H9 (cell line): ENCODE measurements at regions not wholly inside any gene's neighbourhood (a gene's known extent, or its start where the extent isn't known, plus 50 kb on each side); places are given as distances from the start of the nearest gene placed in this dataset.

Source experiments
- DNase-seq: peaks from one replicate; pipeline ENCODE4 v3.0.0-alpha.2; 2017
- H2AFZ ChIP-seq: one replicate; pipeline ENCODE4 v1.6.1; 2013; ENCODE audit warnings: mild to moderate bottlenecking, low read length, control low read depth, moderate library complexity
- H2AK5ac ChIP-seq: 2 replicates; pipeline ENCODE4 v1.6.1; 2013; ENCODE audit warnings: low read length, control low read depth, mixed read lengths; ENCODE audit not compliant: insufficient read length
- H2BK120ac ChIP-seq: one replicate; pipeline ENCODE4 v1.6.1; 2013; ENCODE audit warnings: low read depth, mild to moderate bottlenecking, low read length, control low read depth, inconsistent platforms; ENCODE audit not compliant: poor library complexity, severe bottlenecking
- H2BK12ac ChIP-seq: 2 replicates; pipeline ENCODE4 v1.6.1; 2013; ENCODE audit warnings: low read length, control low read depth, mixed read lengths, low read depth; ENCODE audit not compliant: insufficient read length
- H2BK15ac ChIP-seq: 2 replicates; pipeline ENCODE4 v1.6.1; 2013; ENCODE audit warnings: low read depth, low read length, control low read depth
- H2BK20ac ChIP-seq: one replicate; pipeline ENCODE4 v1.6.1; 2013; ENCODE audit warnings: low read depth, mild to moderate bottlenecking, low read length, control low read depth, inconsistent platforms; ENCODE audit not compliant: poor library complexity, severe bottlenecking
- H2BK5ac ChIP-seq: 2 replicates; pipeline ENCODE4 v1.6.1; 2013; ENCODE audit warnings: low read length, control low read depth, mixed read lengths; ENCODE audit not compliant: insufficient read length
- H3K14ac ChIP-seq: 2 replicates; pipeline ENCODE4 v1.6.1; 2013; ENCODE audit warnings: low read length, control low read depth; ENCODE audit not compliant: insufficient read depth
- H3K18ac ChIP-seq: 2 replicates; pipeline ENCODE4 v1.6.1; 2013; ENCODE audit warnings: low read depth, mild to moderate bottlenecking, mixed read lengths, low read length, control low read depth; ENCODE audit not compliant: insufficient read length
- H3K23ac ChIP-seq: 2 replicates; pipeline ENCODE4 v1.6.1; 2013; ENCODE audit warnings: low read length, control low read depth, mixed read lengths, low read depth; ENCODE audit not compliant: insufficient read length
- H3K23me2 ChIP-seq: 2 replicates; pipeline ENCODE4 v1.6.1; 2013; ENCODE audit warnings: low read depth, mild to moderate bottlenecking, mixed read lengths, low read length, control low read depth; ENCODE audit not compliant: insufficient read length, poor library complexity, severe bottlenecking
- H3K27ac ChIP-seq: 2 replicates; pipeline ENCODE4 v1.5.1; 2013; ENCODE audit warnings: low read length, control low read depth, mixed read lengths, low read depth; ENCODE audit not compliant: insufficient read length
- H3K27me3 ChIP-seq: 2 replicates; pipeline ENCODE4 v1.6.1; 2013; ENCODE audit warnings: low read length, control low read depth, inconsistent platforms; ENCODE audit not compliant: insufficient read depth
- H3K4ac ChIP-seq: 2 replicates; pipeline ENCODE4 v1.6.1; 2013; ENCODE audit warnings: low read depth, mild to moderate bottlenecking, control low read depth, inconsistent platforms, low read length, moderate library complexity
- H3K4me1 ChIP-seq: 2 replicates; pipeline ENCODE4 v1.6.1; 2013; ENCODE audit warnings: low read length, control low read depth, inconsistent platforms; ENCODE audit not compliant: insufficient read depth
- H3K4me2 ChIP-seq: 2 replicates; pipeline ENCODE4 v1.6.1; 2013; ENCODE audit warnings: low read length, control low read depth, mixed read lengths; ENCODE audit not compliant: insufficient read length, insufficient read depth
- H3K56ac ChIP-seq: 2 replicates; pipeline ENCODE4 v1.6.1; 2013; ENCODE audit warnings: low read depth, mild to moderate bottlenecking, mixed read lengths, low read length, control low read depth; ENCODE audit not compliant: insufficient read length
- H3K79me1 ChIP-seq: 2 replicates; pipeline ENCODE4 v1.6.1; 2013; ENCODE audit warnings: low read depth, mild to moderate bottlenecking, moderate library complexity, low read length, control low read depth, inconsistent platforms; ENCODE audit not compliant: insufficient read depth, poor library complexity, severe bottlenecking
- H3K79me2 ChIP-seq: 2 replicates; pipeline ENCODE4 v1.6.1; 2013; ENCODE audit warnings: low read length, control low read depth, inconsistent platforms; ENCODE audit not compliant: insufficient read depth
- H3K9ac ChIP-seq: 2 replicates; pipeline ENCODE4 v1.6.1; 2013; ENCODE audit warnings: low read length, control low read depth, mixed read lengths; ENCODE audit not compliant: insufficient read length; ENCODE audit errors: extremely low read depth
- H3K9me3 ChIP-seq: one replicate; pipeline ENCODE4 v1.6.1; 2013; ENCODE audit warnings: low read depth, low read length, inconsistent platforms; ENCODE audit not compliant: control insufficient read depth
- H3T11ph ChIP-seq: one replicate; pipeline ENCODE4 v1.6.1; 2013; ENCODE audit warnings: mild to moderate bottlenecking, low read length, control low read depth, inconsistent platforms
- H4K20me1 ChIP-seq: one replicate; pipeline ENCODE4 v1.6.1; 2013; ENCODE audit not compliant: control insufficient read depth, insufficient read length, insufficient read depth
- H4K5ac ChIP-seq: 2 replicates; pipeline ENCODE4 v1.6.1; 2013; ENCODE audit warnings: low read depth, mild to moderate bottlenecking, mixed read lengths, low read length, control low read depth; ENCODE audit not compliant: insufficient read length
- H4K8ac ChIP-seq: replicated peaks from 2 replicates; pipeline ENCODE4 v1.6.1; 2013; ENCODE audit warnings: low read length, control low read depth, mixed read lengths, low read depth; ENCODE audit not compliant: insufficient read length
- H4K91ac ChIP-seq: 2 replicates; pipeline ENCODE4 v1.6.1; 2013; ENCODE audit warnings: low read depth, mild to moderate bottlenecking, moderate library complexity, mixed read lengths, low read length, control low read depth; ENCODE audit not compliant: insufficient read length
- H3K27ac Mint-ChIP-seq, 3 experiments: 2 replicates in 2 of 3; 3 replicates in 1 of 3; pipeline ENCODE4 v1.8.0; 2020 to 2021; ENCODE audit warnings: mixed read lengths in 3 of 3, mild to moderate bottlenecking in 1 of 3, moderate library complexity in 1 of 3
- H3K27me3 Mint-ChIP-seq: 2 replicates; pipeline ENCODE4 v1.8.0; 2021; ENCODE audit warnings: low read depth, mild to moderate bottlenecking, moderate library complexity, mixed read lengths
- H3K36me3 Mint-ChIP-seq, 3 experiments: 2 replicates in 2 of 3; 3 replicates in 1 of 3; pipeline ENCODE4 v1.8.0; 2020 to 2021; ENCODE audit warnings: low read depth in 3 of 3, mixed read lengths in 3 of 3; ENCODE audit not compliant: insufficient read depth in 1 of 3
- H3K4me1 Mint-ChIP-seq, 2 experiments: 2 replicates each; pipeline ENCODE4 v1.8.0; 2020; ENCODE audit warnings: mixed read lengths in 2 of 2
- H3K4me3 Mint-ChIP-seq, 2 experiments: 2 replicates in 1 of 2; 3 replicates in 1 of 2; pipeline ENCODE4 v1.8.0; 2020 to 2021; ENCODE audit warnings: mild to moderate bottlenecking in 2 of 2, mixed read lengths in 2 of 2, moderate library complexity in 1 of 2
- H3K9me3 Mint-ChIP-seq, 2 experiments: 2 replicates in 1 of 2; 3 replicates in 1 of 2; pipeline ENCODE4 v1.8.0; 2020; ENCODE audit warnings: mild to moderate bottlenecking in 2 of 2, mixed read lengths in 2 of 2, moderate library complexity in 1 of 2
- CTCF ChIP-seq: fragments of 200-600 bp; sonication (generic); conservative IDR thresholded peaks from 3 replicates; pipeline ENCODE4 v1.8.0; 2021; ENCODE audit warnings: antibody characterized with exemption, mild to moderate bottlenecking
- WGBS: extraction: QIAGEN DNeasy Blood & Tissue Kit; methylation state at CpG from one replicate; pipeline ENCODE4 v1.1.7; 2013; ENCODE audit warnings: missing lambda C conversion rate, low lambda C conversion rate, mixed read lengths; ENCODE audit not compliant: insufficient read length; ENCODE audit errors: extremely low coverage; 5-methylcytosine and 5-hydroxymethylcytosine counted together

GRCh38 chr18:78912336-78912735 lies 67.3 kb upstream of the SALL3 start:
- H4K8ac ChIP-seq: no peak overlapping the region
- peaks cover 0 to 2% of the 10 kb centered on the region in 2 experiments; a peak in 1 of 4 replicates for H3K4me1 Mint-ChIP-seq
- peak; percentile 15 for DNase-seq
- H3K9ac ChIP-seq: no peak overlapping the region
- no peaks in the 10 kb centered on the region for H3K27me3 ChIP-seq
- H3K18ac ChIP-seq: no peak overlapping the region
- no peak overlapping the region for H3K27ac Mint-ChIP-seq
- H3K4me3 Mint-ChIP-seq: no peak overlapping the region
- H3K23me2 ChIP-seq: no peaks in the 10 kb centered on the region
- no peaks in the 10 kb centered on the region for H3K9me3 ChIP-seq
- no peak overlapping the region for H2BK12ac ChIP-seq
- no peaks in the 10 kb centered on the region for H3K4me1 ChIP-seq
- H3K27ac ChIP-seq: no peak overlapping the region
- no peak overlapping the region for H3K4me2 ChIP-seq
- H4K20me1 ChIP-seq: no peaks in the 10 kb centered on the region
- H2BK20ac ChIP-seq: no peak overlapping the region
- no peaks in the 10 kb centered on the region; a peak in 1 of 7 replicates for H3K36me3 Mint-ChIP-seq
- TF ChIP-seq CTCF: no peak
- peaks cover 0 to 2% of the 10 kb centered on the region in 2 experiments; a peak in 3 of 5 replicates for H3K9me3 Mint-ChIP-seq
- no peak overlapping the region for H2AK5ac ChIP-seq
- peaks cover 5% of the 10 kb centered on the region for H3K27me3 Mint-ChIP-seq
- no peak overlapping the region for H2AFZ ChIP-seq
- no peak overlapping the region for H3K23ac ChIP-seq
- no peak overlapping the region for H3K4ac ChIP-seq
- no peak overlapping the region for H3K56ac ChIP-seq
- H3K14ac ChIP-seq: no peak overlapping the region
- no CpG with 5 or more reads among the region's 7 CpGs for WGBS
- no peaks in the 10 kb centered on the region; the same call in 1 of the 2 replicates for H3K79me2 ChIP-seq
- no peak overlapping the region for H2BK120ac ChIP-seq
- H2BK5ac ChIP-seq: no peak overlapping the region
- no peak overlapping the region for H2BK15ac ChIP-seq
- no peaks in the 10 kb centered on the region for H3K79me1 ChIP-seq
- no peak overlapping the region for H4K91ac ChIP-seq
- no peak overlapping the region for H4K5ac ChIP-seq
- H3T11ph ChIP-seq: no peak overlapping the region
